B cell (primary cell): ENCODE measurements at regions not wholly inside any gene's neighbourhood (a gene's known extent, or its start where the extent isn't known, plus 50 kb on each side); places are given as distances from the start of the nearest gene placed in this dataset.

ENCODE experiments used
- ATAC-seq: fragments of 200-7000 bp; cut with Tn5 transposase; one replicate; pipeline ENCODE4 v1.10.0; 2021; ENCODE audit warnings: low read depth, mild to moderate bottlenecking, moderate number of reproducible peaks, moderate library complexity
- CTCF ChIA-PET: fragments of 350-600 bp; sonication (Branson Sonifier 250); formaldehyde crosslinking; loops from one replicate; lab custom pipeline; 2021; ENCODE audit warnings: antibody characterized with exemption, inconsistent platforms; lab: Charles Lee
- POLR2A ChIA-PET: fragments of 350-600 bp; sonication (Branson Sonifier 250); formaldehyde crosslinking; loops from one replicate; lab custom pipeline; 2021; ENCODE audit warnings: antibody characterized with exemption; lab: Charles Lee
- DNase-seq: peaks from one replicate; pipeline ENCODE4 v3.0.0; 2013
- H2AFZ ChIP-seq: 2 replicates; pipeline ENCODE4 v1.6.1; 2012; ENCODE audit warnings: mild to moderate bottlenecking, low read depth, low read length; ENCODE audit not compliant: insufficient read depth, poor library complexity, severe bottlenecking
- H3K27ac ChIP-seq, 2 donors: 1 replicate in 1 of 2; 2 replicates in 1 of 2; pipeline ENCODE4 v1.5.1; 2012 to 2013; ENCODE audit warnings: low read length in 2 of 2, mild to moderate bottlenecking in 2 of 2, moderate library complexity in 1 of 2
- H3K27me3 ChIP-seq, 4 experiments: fragments of 200-600 bp in 1 of 4; sonication (generic) in 1 of 4; replicated peaks in 1 of 4; 1 replicate in 2 of 4; 2 replicates in 2 of 4; pipeline versions ENCODE4 v1.6.1 to v1.7.0; 2013 to 2016; ENCODE audit warnings: low read length in 3 of 4, mild to moderate bottlenecking in 2 of 4, mixed read lengths in 1 of 4, moderate library complexity in 1 of 4; ENCODE audit not compliant: insufficient read depth in 4 of 4, control insufficient read depth in 3 of 4; ENCODE audit errors: control extremely low read depth in 1 of 4
- H3K36me3 ChIP-seq, 2 experiments: replicated peaks in 1 of 2; 1 replicate in 1 of 2; 2 replicates in 1 of 2; pipeline versions ENCODE4 v1.6.1 to v1.7.1; 2013; ENCODE audit warnings: low read length in 1 of 2; ENCODE audit not compliant: insufficient read depth in 2 of 2, control insufficient read depth in 1 of 2; ENCODE audit errors: control extremely low read depth in 1 of 2, extremely low read depth in 1 of 2
- H3K4me1 ChIP-seq, 2 donors: fragments of 200-600 bp in 1 of 2; sonication (generic) in 1 of 2; 1 replicate in 1 of 2; 2 replicates in 1 of 2; pipeline versions ENCODE4 v1.5.1 to v1.6.1; 2013 to 2017; ENCODE audit warnings: low read length in 2 of 2; ENCODE audit not compliant: control insufficient read depth in 2 of 2, insufficient read depth in 2 of 2
- H3K4me2 ChIP-seq: replicated peaks from 2 replicates; pipeline ENCODE3; 2012; ENCODE audit warnings: mild to moderate bottlenecking, low read depth, low read length; ENCODE audit not compliant: poor library complexity, severe bottlenecking
- H3K4me3 ChIP-seq, 5 experiments: fragments of 200-600 bp in 1 of 5; sonication (generic) in 1 of 5; 1 replicate in 3 of 5; 2 replicates in 2 of 5; pipeline versions ENCODE4 v1.5.1 to v1.7.0; 2011 to 2016; ENCODE audit warnings: low read length in 4 of 5, mild to moderate bottlenecking in 4 of 5, low read depth in 2 of 5, control low read depth in 1 of 5, moderate library complexity in 1 of 5; ENCODE audit not compliant: insufficient read depth in 1 of 5; ENCODE audit errors: control extremely low read depth in 1 of 5, extremely low read depth in 1 of 5
- H3K79me2 ChIP-seq: fragments of 200-600 bp; sonication (generic); one replicate; pipeline ENCODE4 v1.6.0; 2016; ENCODE audit warnings: low read length; ENCODE audit not compliant: control insufficient read depth, insufficient read depth
- H3K9ac ChIP-seq: fragments of 200-600 bp; sonication (generic); 2 replicates; pipeline ENCODE4 v1.6.1; 2017; ENCODE audit warnings: mild to moderate bottlenecking, low read length, moderate library complexity
- H3K9me3 ChIP-seq, 3 donors: one replicate each; pipeline versions ENCODE4 v1.6.1 to v1.7.1; 2013; ENCODE audit warnings: low read length in 2 of 3; ENCODE audit not compliant: control insufficient read depth in 2 of 3, insufficient read depth in 1 of 3; ENCODE audit errors: control extremely low read depth in 1 of 3
- H4K20me1 ChIP-seq: 2 replicates; pipeline ENCODE4 v1.6.0; 2012; ENCODE audit warnings: mild to moderate bottlenecking, low read length; ENCODE audit not compliant: insufficient read depth, control insufficient read depth, poor library complexity, severe bottlenecking
- H3K27ac Mint-ChIP-seq: one replicate; pipeline ENCODE4 v1.8.0; 2021; ENCODE audit warnings: mixed read lengths
- H3K27me3 Mint-ChIP-seq: one replicate; pipeline ENCODE4 v1.8.0; 2021; ENCODE audit warnings: mixed read lengths
- H3K4me1 Mint-ChIP-seq: one replicate; pipeline ENCODE4 v1.8.0; 2021; ENCODE audit warnings: mixed read lengths
- H3K4me3 Mint-ChIP-seq: one replicate; pipeline ENCODE4 v1.8.0; 2021; ENCODE audit warnings: mixed read lengths
- H3K9me3 Mint-ChIP-seq: one replicate; pipeline ENCODE4 v1.8.0; 2022; ENCODE audit warnings: mixed read lengths; ENCODE audit not compliant: insufficient read depth
- EZH2 ChIP-seq: IDR thresholded peaks from 2 replicates; pipeline ENCODE4 v1.6.1; 2012; ENCODE audit warnings: borderline replicate concordance, low read depth, mild to moderate bottlenecking, moderate library complexity, low read length; ENCODE audit not compliant: insufficient read depth, poor library complexity, severe bottlenecking
- WGBS: methylation state at CpG from one replicate; pipeline ENCODE4 v1.1.5; 2013; ENCODE audit warnings: missing lambda C conversion rate; ENCODE audit not compliant: insufficient coverage; 5-methylcytosine and 5-hydroxymethylcytosine counted together
- intact Hi-C: fragments of 100-400 bp; cut with micrococcal nuclease; formaldehyde crosslinking; loops from one replicate; pipeline ENCODE4 v1.10.0; 2022
- TF ChIP-seq, protein P1 (sequence below): fragments of 200-600 bp; IDR thresholded peaks from one replicate; pipeline ENCODE4 v1.8.0; 2022; ENCODE audit warnings: antibody characterized with exemption, mild to moderate bottlenecking

DNA sequence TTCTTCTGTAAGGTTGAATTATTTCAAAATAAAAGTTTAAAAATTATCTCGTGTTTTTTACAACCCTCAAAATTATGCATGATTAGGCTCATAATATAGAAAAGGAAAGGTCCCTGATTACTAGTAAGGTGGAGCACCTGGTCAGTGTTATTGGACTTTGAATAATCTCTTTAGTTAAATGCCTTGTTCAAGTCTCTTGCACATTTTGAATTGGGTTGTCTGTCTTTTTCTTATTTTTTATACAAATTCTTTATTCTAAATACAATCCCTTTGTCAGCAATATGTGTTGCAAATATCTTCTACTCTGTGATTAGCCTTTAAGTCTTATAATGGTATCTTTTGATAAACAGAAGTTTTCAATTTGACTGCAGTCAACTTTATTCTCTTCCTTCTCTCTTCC, 100.7 kb upstream of the TNFSF4 start:
- no peak overlapping the region for H3K27ac Mint-ChIP-seq
- Histone ChIP-seq H3K27ac (no peak overlapping the region), H3K4me3 (no peak overlapping the region), H2AFZ (no peak overlapping the region), H3K9me3 (peaks cover 0 to 11% (median 2%) of the 10 kb centered on the region in 3 donors), H3K4me1 (no peaks in the 10 kb centered on the region), H3K79me2 (no peaks in the 10 kb centered on the region), H3K27me3 (no peaks in the 10 kb centered on the region), H3K9ac (no peak overlapping the region), H4K20me1 (no peaks in the 10 kb centered on the region), H3K4me2 (no peak overlapping the region), H3K36me3 (no peaks in the 10 kb centered on the region)
- peaks cover 3% of the 10 kb centered on the region for H3K9me3 Mint-ChIP-seq
- POLR2A ChIA-PET, result no interaction called here
- no peak for TF ChIP-seq EZH2
- TF ChIP-seq, protein P1, sequence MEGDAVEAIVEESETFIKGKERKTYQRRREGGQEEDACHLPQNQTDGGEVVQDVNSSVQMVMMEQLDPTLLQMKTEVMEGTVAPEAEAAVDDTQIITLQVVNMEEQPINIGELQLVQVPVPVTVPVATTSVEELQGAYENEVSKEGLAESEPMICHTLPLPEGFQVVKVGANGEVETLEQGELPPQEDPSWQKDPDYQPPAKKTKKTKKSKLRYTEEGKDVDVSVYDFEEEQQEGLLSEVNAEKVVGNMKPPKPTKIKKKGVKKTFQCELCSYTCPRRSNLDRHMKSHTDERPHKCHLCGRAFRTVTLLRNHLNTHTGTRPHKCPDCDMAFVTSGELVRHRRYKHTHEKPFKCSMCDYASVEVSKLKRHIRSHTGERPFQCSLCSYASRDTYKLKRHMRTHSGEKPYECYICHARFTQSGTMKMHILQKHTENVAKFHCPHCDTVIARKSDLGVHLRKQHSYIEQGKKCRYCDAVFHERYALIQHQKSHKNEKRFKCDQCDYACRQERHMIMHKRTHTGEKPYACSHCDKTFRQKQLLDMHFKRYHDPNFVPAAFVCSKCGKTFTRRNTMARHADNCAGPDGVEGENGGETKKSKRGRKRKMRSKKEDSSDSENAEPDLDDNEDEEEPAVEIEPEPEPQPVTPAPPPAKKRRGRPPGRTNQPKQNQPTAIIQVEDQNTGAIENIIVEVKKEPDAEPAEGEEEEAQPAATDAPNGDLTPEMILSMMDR, result no peak
- no peak overlapping the region for H3K4me3 Mint-ChIP-seq
- no peak for ATAC-seq
- no peak for DNase-seq
- no peaks in the 10 kb centered on the region for H3K4me1 Mint-ChIP-seq
- CTCF ChIA-PET, result no interaction called here
- intact Hi-C loops, result no loop called here
- no CpG with 5 or more reads among the region's 1 CpG for WGBS
- H3K27me3 Mint-ChIP-seq, result no peaks in the 10 kb centered on the region

- Histone ChIP-seq H3K36me3 (no peaks in the 10 kb centered on the region), H3K9me3 (peaks cover 4 to 5% (median 4%) of the 10 kb centered on the region in 3 donors), H3K4me2 (no peak overlapping the region), H3K27ac (no peak overlapping the region), H2AFZ (no peak overlapping the region), H3K79me2 (no peaks in the 10 kb centered on the region), H4K20me1 (no peaks in the 10 kb centered on the region), H3K27me3 (no peaks in the 10 kb centered on the region), H3K4me3 (no peak overlapping the region), H3K4me1 (no peaks in the 10 kb centered on the region), H3K9ac (no peak overlapping the region)
- WGBS, result no CpG with 5 or more reads among the region's 1 CpG
- Mint-ChIP-seq H3K4me1 (no peaks in the 10 kb centered on the region), H3K27ac (no peak overlapping the region), H3K9me3 (peaks cover 3% of the 10 kb centered on the region), H3K27me3 (no peaks in the 10 kb centered on the region), H3K4me3 (no peak overlapping the region)
- ChIA-PET POLR2A (no interaction called here), CTCF (no interaction called here)
- intact Hi-C loops, result no loop called here
- DNase-seq (no peak), ATAC-seq (no peak)
- TF ChIP-seq, protein P1, result no peak
- no peak for TF ChIP-seq EZH2
Measured at GRCh38 chr1:173314656-173315055, 107.5 kb upstream of the TNFSF4 start.
